HG03457 (cell line): ENCODE measurements at regions not wholly inside any gene's neighbourhood (a gene's known extent, or its start where the extent isn't known, plus 50 kb on each side); places are given as distances from the start of the nearest gene placed in this dataset.

ENCODE experiments used
- ATAC-seq: cut with Tn5 transposase; IDR thresholded peaks from one replicate; pipeline ENCODE4 v1.9.1; 2021; ENCODE audit warnings: moderate number of reproducible peaks; ENCODE audit not compliant: unreplicated experiment

GRCh38 chr2:42851740-42852250, 59.4 kb upstream of the HAAO start:
- ATAC-seq = no peak

- no peak for ATAC-seq
Observed at GRCh38 chr2:42851186-42851585, 58.8 kb upstream of the HAAO start.

DNA sequence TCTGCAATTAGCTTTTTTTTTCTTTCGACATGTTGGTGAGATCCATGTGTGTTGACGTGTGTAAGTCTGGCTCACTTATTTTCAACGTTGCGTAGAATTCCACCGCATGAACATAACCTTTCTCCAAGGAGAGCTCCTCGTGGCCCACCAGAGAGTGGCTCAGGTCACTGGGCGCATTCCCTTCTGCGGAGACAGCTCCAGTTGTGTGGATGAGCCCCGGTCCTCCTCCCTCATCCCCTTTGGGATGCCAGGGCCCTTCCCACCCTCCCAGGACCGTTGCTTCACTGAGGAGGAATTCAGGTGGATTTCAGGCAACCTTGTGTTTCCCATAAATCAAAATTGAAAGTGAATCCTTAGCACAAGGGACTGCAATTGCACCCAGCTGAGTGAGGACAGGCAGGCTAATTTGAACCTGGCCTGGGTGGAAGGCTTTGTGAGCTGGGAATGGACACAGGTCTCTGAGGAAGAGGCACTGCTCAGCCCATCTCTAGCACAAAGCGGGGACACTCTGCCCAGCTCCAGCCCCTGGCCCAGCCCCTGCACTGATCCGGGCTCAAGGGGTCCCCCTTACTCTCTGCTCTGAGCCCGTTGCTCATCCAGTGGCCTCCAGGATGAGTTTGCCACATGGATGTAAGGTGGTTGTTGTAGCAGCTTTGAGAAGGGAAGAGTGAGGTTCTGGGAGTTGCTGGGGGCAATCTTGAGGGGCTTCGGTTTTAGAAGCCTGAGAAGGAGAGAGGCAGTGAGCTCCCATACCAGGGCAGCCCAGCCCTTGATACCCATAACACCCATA, 57.8 kb upstream of the HAAO start:
- no peak for ATAC-seq

DNA sequence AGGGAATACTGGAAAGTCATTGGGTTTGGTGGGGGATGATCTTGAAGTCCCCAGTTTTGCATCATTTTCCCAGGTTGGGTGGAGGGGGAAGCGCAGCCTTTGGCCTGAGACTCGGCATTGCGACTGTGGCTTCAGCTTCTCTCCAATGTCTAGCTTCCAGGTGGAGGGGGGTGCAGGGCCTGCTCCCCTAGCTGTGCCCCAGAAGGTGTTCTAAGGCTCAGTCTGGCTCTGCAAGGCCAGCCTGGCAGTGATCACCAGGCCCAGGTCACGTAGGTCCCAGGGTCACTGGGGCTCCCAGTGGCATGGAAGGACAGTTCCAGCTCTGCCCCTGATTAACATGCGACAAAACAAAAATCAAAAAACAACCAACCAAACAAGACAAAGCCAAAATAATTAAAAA, 56.9 kb upstream of the HAAO start:
- ATAC-seq = no peak

DNA sequence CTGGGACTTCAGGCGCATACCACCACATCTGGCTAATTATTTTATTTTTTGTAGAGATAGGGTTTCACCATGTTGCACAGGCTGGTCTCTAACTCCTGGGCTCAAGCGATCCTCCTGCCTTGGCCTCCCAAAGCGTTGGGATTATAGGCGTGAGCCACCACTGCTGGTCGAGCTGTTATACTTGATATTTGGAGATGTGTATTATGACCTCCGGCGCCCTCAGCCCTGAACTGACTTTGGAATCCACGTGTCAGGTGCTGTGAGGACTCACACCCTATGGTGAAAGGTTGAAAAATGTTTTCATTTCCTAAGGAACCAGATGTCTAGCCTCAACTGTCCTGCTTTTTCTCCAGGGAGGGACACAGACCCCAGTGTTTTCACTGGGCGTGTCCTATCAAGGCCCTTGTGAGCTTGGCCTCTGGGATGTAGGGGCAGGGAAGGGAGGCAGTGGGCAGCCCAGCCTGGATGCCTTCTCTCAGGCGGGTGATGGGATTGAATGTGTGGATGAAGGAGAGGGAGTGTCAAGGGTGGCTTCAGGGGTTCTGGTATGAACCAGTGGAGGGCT, 56.4 kb upstream of the HAAO start:
- ATAC-seq = no peak

- no peak for ATAC-seq
Observed at GRCh38 chr2:42848265-42848664, 55.9 kb upstream of the HAAO start.

DNA sequence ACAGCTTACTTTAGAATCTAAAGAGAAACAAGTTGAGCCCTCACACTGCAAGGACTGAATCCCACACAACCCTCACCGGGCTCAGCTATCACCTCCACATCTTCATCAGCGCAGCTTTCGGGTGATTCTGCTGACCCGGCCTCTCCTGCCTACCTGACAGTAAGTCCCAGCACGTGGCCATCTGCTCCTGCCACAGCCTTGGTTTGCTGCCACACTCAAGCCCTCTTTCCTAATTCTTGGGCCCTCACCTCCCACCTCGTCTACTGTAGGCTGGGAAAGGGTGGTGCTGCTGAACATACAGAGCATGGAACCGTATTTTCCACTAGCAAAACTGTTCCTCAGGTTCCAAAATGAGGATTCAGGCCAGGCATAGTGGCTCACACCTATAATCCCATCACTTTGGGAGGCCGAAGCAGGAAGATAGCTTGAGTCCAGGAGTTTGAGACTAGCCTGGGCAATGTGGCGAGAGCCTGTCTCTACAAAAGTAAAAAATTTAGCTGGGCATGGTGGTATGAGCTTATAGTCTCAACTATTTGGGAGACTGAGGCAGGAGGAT, 55.3 kb upstream of the HAAO start:
- no peak for ATAC-seq

- ATAC-seq = no peak
Observed at GRCh38 chr2:42846932-42847595, 54.7 kb upstream of the HAAO start.

DNA sequence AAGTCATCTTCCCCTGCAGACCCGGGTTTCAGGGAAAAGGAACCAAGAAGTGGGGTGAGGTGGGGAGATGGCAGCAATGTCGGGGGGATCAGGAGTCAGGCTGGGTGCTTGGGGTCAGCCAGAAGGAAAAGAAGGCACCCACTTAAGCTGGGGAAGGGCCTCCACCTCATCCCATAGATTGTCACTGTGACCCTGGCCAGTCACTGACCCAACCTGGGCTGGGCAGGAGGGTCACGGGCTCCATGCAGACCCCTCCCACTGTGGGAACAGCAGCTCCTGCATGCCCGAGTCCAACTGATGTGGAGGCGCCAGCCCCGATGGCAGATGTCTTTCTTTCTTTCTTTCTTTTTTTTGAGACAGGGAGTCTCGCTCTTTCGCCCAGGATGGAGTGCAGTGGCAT, 53.6 kb upstream of the HAAO start:
- ATAC-seq = no peak

- no peak for ATAC-seq
Observed at GRCh38 chr2:42844901-42845821, 52.8 kb upstream of the HAAO start.

GRCh38 chr2:42844366-42844765, 52.0 kb upstream of the HAAO start:
- no peak for ATAC-seq

DNA sequence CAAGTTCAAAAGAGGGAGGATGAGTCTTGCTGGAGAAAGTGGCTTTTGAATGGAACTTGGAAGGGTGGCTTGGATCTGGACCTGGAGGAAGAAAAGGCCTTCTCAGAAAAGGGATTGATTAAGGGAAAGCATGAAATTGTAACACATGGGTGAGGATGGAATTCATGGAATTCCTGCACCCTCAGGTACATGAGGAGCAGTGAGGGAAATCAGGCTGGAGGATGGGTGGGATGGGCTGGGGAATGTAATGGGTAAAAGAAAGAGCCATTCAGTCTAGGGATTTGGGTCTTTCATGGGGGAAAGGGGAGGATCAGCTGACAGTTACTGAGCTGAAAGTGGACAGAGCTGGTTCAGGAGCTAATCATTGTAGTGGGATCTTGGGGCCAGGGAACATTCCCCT, 51.2 kb upstream of the HAAO start:
- ATAC-seq = no peak

DNA sequence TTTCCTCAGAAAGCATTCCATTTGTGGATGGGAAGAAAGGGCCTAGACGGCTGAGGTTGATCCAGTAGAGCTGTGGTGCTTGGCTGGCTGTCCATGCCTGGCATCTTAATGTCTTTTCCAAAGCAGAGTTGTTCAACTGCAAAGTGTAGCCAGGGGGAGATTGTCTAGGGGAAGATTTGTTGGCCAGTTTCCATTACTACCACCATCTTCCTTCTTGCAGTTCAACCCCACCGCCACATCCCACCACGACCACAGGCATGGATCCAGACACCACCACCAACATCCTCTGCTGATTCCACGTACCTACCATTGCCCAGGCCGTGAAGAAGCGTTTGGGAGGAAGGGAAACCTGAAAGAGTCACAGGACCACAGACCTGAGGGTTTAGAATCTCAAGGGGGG, 50.7 kb upstream of the HAAO start:
- ATAC-seq = no peak

DNA sequence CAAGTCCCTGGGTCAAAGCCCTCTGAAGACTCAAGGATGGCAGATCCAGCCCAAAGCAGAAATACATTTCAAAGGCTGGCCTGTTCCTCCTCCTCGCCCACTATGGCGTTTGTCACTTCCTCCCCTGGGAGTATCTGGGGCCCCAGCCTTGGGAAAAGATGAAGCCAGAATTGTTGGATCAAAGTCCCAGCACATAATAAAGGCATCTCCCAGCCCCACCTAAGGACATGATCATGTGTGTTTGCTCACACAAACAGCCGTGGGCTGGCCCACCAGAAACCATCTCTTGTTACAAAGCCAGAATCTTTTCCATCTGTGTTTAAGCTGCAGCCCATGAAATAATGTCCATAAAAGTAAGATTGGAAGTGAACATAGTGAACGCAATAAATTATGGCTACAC, 50.1 kb upstream of the HAAO start:
- no peak for ATAC-seq
